ENCODE measurements at regions not wholly inside any gene's neighbourhood (a gene's known extent, or its start where the extent isn't known, plus 50 kb on each side); places are given as distances from the start of the nearest gene placed in this dataset.

- no peak for DNase-seq (ENCODE audit: extremely low read depth in 1 of 2, low read depth in 1 of 2)
These were observed 51.7 kb upstream of the RCN1 start for GRCh38 chr11:32039149-32039548.

GRCh38 chr11:32034680-32035079 is 56.2 kb upstream of the RCN1 start:
- DNase-seq (ENCODE audit: extremely low read depth in 1 of 2, low read depth in 1 of 2), result no peak

GRCh38 chr11:32034149-32034548 is 56.7 kb upstream of the RCN1 start:
- no peak for DNase-seq (ENCODE audit: extremely low read depth in 1 of 2, low read depth in 1 of 2)

GRCh38 chr11:32033491-32033890 is 57.4 kb upstream of the RCN1 start:
- no peak for DNase-seq (ENCODE audit: extremely low read depth in 1 of 2, low read depth in 1 of 2)

- DNase-seq (ENCODE audit: extremely low read depth in 1 of 2, low read depth in 1 of 2), result no peak
These were observed 57.8 kb upstream of the RCN1 start for GRCh38 chr11:32033067-32033466.

GRCh38 chr11:32032478-32032877 is 58.4 kb upstream of the RCN1 start:
- DNase-seq (ENCODE audit: extremely low read depth in 1 of 2, low read depth in 1 of 2), result no peak

- DNase-seq (ENCODE audit: extremely low read depth in 1 of 2, low read depth in 1 of 2), result no peak
These were observed 58.8 kb upstream of the RCN1 start for GRCh38 chr11:32032052-32032451.

- DNase-seq (ENCODE audit: extremely low read depth in 1 of 2, low read depth in 1 of 2), result no peak
These were observed 59.9 kb upstream of the RCN1 start for GRCh38 chr11:32030875-32031503.

- DNase-seq (ENCODE audit: extremely low read depth in 1 of 2, low read depth in 1 of 2), result no peak
These were observed 61.2 kb upstream of the RCN1 start for GRCh38 chr11:32029721-32030120.

- no peak for DNase-seq (ENCODE audit: extremely low read depth in 1 of 2, low read depth in 1 of 2)
These were observed 62.7 kb upstream of the RCN1 start for GRCh38 chr11:32028201-32028600.

- DNase-seq (ENCODE audit: extremely low read depth in 1 of 2, low read depth in 1 of 2), result no peak
These were observed 64.1 kb upstream of the RCN1 start for GRCh38 chr11:32026766-32027165.

GRCh38 chr11:32024948-32025347 is 65.9 kb upstream of the RCN1 start:
- no peak for DNase-seq (ENCODE audit: extremely low read depth in 1 of 2, low read depth in 1 of 2)

GRCh38 chr11:32023370-32024305 is 67.2 kb upstream of the RCN1 start:
- DNase-seq (ENCODE audit: extremely low read depth in 1 of 2, low read depth in 1 of 2), result no peak

- DNase-seq (ENCODE audit: extremely low read depth in 1 of 2, low read depth in 1 of 2), result no peak
These were observed 72.2 kb upstream of the RCN1 start for GRCh38 chr11:32018672-32019071.

- DNase-seq (ENCODE audit: extremely low read depth in 1 of 2, low read depth in 1 of 2), result no peak
These were observed 74.8 kb upstream of the RCN1 start for GRCh38 chr11:32016111-32016510.

- DNase-seq (ENCODE audit: extremely low read depth in 1 of 2, low read depth in 1 of 2), result no peak
These were observed 75.4 kb upstream of the RCN1 start for GRCh38 chr11:32015427-32015826.

GRCh38 chr11:32013603-32014002 is 77.3 kb upstream of the RCN1 start:
- DNase-seq (ENCODE audit: extremely low read depth in 1 of 2, low read depth in 1 of 2), result no peak

GRCh38 chr11:32012049-32012448 is 78.8 kb upstream of the RCN1 start:
- no peak for DNase-seq (ENCODE audit: extremely low read depth in 1 of 2, low read depth in 1 of 2)

GRCh38 chr11:32008880-32009551 is 81.9 kb upstream of the RCN1 start:
- no peak for DNase-seq (ENCODE audit: extremely low read depth in 1 of 2, low read depth in 1 of 2)

GRCh38 chr11:32006799-32007388 is 84.0 kb upstream of the RCN1 start:
- no peak for DNase-seq (ENCODE audit: extremely low read depth in 1 of 2, low read depth in 1 of 2)

- no peak for DNase-seq (ENCODE audit: extremely low read depth in 1 of 2, low read depth in 1 of 2)
These were observed 85.0 kb upstream of the RCN1 start for GRCh38 chr11:32005786-32006416.
